ENCODE measurements at regions not wholly inside any gene's neighbourhood (a gene's known extent, or its start where the extent isn't known, plus 50 kb on each side); places are given as distances from the start of the nearest gene placed in this dataset.
"Not testable (repeated sequence)": the region's sequence is repeated elsewhere in the genome, so short reads cannot be mapped to it uniquely, and the experiment has no call there.

DNA sequence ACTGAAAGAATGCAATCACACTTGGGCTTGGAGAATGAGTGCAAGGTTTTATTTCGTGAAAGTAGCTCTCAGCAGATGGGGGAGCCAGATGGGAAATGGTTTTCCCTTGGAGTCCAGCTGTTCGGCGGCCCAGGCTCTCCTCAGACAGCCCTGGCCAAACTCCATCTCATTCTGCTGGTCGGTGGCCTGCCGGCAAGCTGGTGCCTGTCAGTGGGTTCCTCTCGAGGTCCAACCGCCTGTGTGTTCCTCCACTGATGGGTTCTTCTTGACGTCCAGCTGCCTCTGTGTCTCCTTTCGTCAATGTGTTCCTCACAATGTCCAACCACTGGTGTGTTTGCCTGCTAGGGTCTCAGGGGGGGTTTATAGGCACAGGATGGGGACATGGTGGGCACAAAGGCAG is 80.3 kb downstream of the POU3F4 start:
- FAIRE-seq (no peak), DNase-seq (ENCODE audit: low spot score) (no peak)

DNA sequence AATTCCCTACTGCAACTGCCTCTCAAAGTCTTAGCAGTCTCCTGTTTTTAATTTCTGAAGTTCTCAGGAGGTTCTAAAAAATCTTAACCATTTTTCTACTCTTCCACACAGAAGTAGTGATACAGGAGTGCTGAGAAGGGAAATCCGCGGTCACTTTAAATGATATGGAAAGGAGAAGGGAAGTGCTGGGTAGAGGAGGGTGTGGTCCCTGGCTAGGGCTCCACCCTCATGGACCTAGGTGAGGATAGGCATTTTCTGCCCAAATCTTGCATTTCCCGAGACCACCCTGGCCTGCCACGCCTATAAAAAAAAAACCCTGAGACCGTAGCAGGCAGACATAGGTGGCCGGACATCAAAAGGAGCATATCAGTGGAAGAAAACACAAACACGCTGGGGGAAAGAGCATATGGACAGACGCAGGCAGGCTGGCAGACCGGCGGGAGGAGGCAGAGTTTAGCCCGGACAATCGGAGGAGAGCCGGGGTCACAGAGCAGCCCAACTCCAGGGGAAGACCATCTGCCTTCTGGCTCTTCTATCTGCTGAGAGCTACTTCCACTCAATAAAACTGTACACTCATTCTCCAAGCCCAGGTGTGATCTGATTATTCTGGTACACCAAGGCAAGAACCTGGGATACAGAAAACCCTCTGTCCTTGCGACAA is 85.7 kb downstream of the POU3F4 start:
- DNase-seq (ENCODE audit: low spot score) (peak; percentile 4), FAIRE-seq (no peak)

DNA sequence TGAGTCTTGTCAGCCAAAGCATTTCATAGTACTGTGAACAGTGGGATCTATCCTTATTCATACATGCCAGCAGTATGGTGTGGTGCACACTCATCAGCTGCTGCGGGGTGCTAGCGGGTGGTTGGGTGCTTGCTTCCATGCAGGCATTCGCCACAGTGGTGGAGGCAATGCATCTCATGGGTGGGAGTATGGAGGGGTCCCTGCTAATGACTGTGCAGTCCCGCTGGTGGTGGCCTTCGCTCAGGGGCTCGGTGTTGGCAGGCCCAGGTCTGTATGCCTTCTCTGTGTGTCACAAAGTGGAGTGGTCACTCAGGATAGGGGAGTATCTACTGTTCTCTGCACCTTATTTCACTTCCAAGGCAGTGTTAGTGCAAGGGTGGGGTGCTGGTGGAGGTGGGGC is 122.6 kb downstream of the POU3F4 start:
- FAIRE-seq (no peak), DNase-seq (ENCODE audit: low spot score) (no peak)

- not testable (repeated sequence) for DNase-seq (ENCODE audit: low spot score); FAIRE-seq
These were observed 141.6 kb downstream of the POU3F4 start for GRCh38 chrX:83649706-83650105.

DNA sequence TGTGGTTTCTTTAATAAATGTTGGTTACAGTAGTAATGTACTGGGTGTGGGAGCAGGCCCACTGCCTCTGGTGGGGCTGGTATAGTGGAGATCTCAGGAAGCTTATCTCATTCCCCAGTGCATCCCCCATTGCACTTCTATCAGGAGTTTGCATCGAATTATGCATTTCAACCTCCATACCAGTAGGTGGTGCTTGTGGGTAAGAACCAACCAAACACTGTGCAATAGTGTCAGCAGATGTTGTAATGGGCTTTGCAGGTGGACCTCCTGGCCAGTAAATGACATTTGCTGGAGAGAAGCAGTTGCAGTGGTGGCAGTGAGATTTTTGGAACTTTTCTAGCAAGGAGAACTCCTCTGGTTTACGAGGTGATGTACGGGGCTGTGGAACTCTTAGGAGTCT is 150.6 kb downstream of the POU3F4 start:
- no peak for FAIRE-seq
- DNase-seq (ENCODE audit: low spot score): peak; percentile 2
